ENCODE measurements at regions not wholly inside any gene's neighbourhood (a gene's known extent, or its start where the extent isn't known, plus 50 kb on each side); places are given as distances from the start of the nearest gene placed in this dataset.

DNA sequence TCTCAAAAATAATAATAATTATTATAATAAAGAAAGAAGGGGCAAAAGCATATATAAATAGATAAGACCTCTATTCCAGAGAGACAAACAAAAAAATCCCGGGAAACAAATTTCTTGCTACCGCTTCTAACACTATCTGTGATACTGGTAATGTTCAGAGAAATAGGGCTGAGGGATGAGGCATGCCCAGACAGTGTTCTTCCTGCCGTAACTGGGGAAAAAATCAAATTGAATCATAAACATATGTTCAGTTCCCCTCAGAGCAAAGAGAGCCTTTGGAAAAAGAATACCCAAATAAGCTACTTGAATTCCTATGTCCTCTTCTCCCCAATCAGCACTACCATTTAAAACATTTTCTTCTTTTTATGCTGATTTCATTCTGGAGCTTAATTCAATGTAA is 688.0 kb downstream of the KCNJ2 start:
- Histone ChIP-seq H3K27me3 (no peaks in the 10 kb centered on the region), H3K4me3 (no peak overlapping the region), H3K27ac (no peak overlapping the region), H3K4me1 (no peaks in the 10 kb centered on the region), H3K9me3 (no peaks in the 10 kb centered on the region), H3K36me3 (no peaks in the 10 kb centered on the region)
- TF ChIP-seq, protein P1, sequence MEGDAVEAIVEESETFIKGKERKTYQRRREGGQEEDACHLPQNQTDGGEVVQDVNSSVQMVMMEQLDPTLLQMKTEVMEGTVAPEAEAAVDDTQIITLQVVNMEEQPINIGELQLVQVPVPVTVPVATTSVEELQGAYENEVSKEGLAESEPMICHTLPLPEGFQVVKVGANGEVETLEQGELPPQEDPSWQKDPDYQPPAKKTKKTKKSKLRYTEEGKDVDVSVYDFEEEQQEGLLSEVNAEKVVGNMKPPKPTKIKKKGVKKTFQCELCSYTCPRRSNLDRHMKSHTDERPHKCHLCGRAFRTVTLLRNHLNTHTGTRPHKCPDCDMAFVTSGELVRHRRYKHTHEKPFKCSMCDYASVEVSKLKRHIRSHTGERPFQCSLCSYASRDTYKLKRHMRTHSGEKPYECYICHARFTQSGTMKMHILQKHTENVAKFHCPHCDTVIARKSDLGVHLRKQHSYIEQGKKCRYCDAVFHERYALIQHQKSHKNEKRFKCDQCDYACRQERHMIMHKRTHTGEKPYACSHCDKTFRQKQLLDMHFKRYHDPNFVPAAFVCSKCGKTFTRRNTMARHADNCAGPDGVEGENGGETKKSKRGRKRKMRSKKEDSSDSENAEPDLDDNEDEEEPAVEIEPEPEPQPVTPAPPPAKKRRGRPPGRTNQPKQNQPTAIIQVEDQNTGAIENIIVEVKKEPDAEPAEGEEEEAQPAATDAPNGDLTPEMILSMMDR (IDR thresholded peaks at IDR 0.05): no peak
- DNase-seq (ENCODE audit: low spot score): no peak

GRCh38 chr17:70859829-70860228 is 690.5 kb downstream of the KCNJ2 start:
- Histone ChIP-seq H3K4me1 (no peaks in the 10 kb centered on the region), H3K9me3 (no peaks in the 10 kb centered on the region), H3K27ac (no peak overlapping the region), H3K27me3 (no peaks in the 10 kb centered on the region), H3K36me3 (no peaks in the 10 kb centered on the region), H3K4me3 (no peak overlapping the region)
- TF ChIP-seq, protein P1 (IDR thresholded peaks at IDR 0.05): no peak
- DNase-seq (ENCODE audit: low spot score): no peak

GRCh38 chr17:70862295-70862694 is 693.0 kb downstream of the KCNJ2 start:
- H3K36me3 ChIP-seq: no peaks in the 10 kb centered on the region
- TF ChIP-seq, protein P1 (IDR thresholded peaks at IDR 0.05): no peak
- H3K4me3 ChIP-seq: no peak overlapping the region
- H3K27me3 ChIP-seq: no peaks in the 10 kb centered on the region
- no peaks in the 10 kb centered on the region for H3K9me3 ChIP-seq
- no peak for DNase-seq (ENCODE audit: low spot score)
- H3K27ac ChIP-seq: no peak overlapping the region
- no peaks in the 10 kb centered on the region for H3K4me1 ChIP-seq

DNA sequence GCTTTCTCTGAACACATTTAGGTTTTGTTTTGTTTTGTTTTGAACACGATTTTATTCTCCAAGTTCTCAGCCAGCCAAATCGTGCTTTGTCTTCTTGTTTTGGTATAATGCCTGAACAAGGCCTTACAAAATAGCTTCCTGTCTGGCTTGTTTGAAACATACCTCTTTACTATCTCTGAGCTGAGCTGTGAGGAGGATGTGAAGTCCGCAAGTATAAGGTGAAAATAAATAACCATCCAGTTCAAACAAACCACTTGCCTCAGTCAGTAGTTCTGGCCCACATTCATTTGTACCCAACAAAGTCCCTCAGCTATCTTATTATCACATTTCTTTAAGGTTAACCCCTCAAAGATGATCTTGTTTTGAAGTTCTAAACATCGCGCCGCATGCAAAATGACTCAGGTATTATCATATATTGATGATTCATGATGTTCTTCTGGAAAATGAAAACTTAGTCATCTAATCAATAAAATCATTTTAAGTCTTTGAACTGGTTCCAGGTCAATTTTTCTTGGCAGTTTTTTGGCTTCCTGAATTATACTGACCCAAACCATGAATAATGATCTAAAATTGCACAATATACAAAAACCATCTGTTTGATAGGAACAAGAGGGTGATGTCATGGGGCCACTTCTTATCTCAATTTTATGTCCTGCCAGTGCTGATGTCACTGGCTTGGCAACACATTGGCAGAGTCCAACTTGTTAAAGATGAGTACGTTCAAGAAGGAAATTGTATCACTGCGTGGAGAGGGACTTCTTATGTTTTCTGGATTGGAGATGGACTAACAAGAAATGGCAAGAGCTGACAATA is 694.3 kb downstream of the KCNJ2 start:
- H3K36me3 ChIP-seq: no peaks in the 10 kb centered on the region
- DNase-seq (ENCODE audit: low spot score): peak; percentile 70
- H3K9me3 ChIP-seq: no peaks in the 10 kb centered on the region
- H3K4me3 ChIP-seq: no peak overlapping the region
- TF ChIP-seq, protein P1 (IDR thresholded peaks at IDR 0.05): no peak
- no peaks in the 10 kb centered on the region for H3K27me3 ChIP-seq
- no peaks in the 10 kb centered on the region for H3K4me1 ChIP-seq
- H3K27ac ChIP-seq: no peak overlapping the region

DNA sequence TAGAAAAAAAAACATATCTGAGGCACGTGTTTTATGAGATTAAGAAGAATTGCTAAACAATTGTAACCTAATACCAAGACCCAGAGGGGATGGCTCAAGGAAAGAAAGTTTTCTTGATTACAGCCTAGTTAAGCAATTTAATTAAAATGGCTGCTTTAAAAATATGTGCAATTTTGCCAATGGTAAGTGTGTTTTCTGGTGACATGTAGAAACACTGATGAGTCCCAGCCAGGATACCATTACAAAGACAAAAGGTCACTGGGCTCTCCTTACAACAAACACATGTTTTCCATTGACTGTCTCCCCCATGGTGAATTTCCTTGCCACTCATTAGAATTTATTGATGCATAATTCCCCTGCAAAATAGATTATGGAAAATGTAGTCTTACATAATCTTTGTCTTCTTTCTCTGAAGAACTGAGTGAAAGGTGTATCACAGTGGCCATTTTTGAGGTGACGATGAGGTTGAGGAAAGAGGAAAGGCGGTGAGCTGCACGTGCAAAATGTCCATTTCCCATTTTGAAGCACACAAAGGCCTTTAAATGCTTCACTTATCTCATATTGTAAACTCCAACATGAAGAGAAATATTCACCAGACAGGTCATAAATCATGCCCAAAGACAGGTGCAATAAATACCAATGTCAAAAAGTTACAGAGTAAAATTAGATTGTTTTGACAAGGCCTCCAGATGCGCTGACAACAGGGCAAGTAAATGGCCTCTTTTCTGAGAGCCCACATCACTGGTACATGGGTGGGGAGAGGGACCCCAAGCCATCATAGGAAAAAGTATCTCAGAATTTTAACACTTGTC is 696.9 kb downstream of the KCNJ2 start:
- Histone ChIP-seq H3K27me3 (no peaks in the 10 kb centered on the region), H3K9me3 (no peaks in the 10 kb centered on the region), H3K4me1 (no peaks in the 10 kb centered on the region), H3K4me3 (no peak overlapping the region), H3K27ac (no peak overlapping the region), H3K36me3 (no peaks in the 10 kb centered on the region)
- DNase-seq (ENCODE audit: low spot score): no peak
- TF ChIP-seq, protein P1 (IDR thresholded peaks at IDR 0.05): no peak
